Trophoblast cell (in vitro differentiated cells and primary cell): ENCODE measurements at regions not wholly inside any gene's neighbourhood (a gene's known extent, or its start where the extent isn't known, plus 50 kb on each side); places are given as distances from the start of the nearest gene placed in this dataset.

Experiments
- DNase-seq, 2 donors: peaks; one replicate each; pipeline ENCODE4 v3.0.0-alpha.2; 2016
- H2AFZ ChIP-seq: 2 replicates; pipeline ENCODE4 v1.6.1; 2013; ENCODE audit warnings: low read length, moderate library complexity, mild to moderate bottlenecking; ENCODE audit not compliant: insufficient read depth, poor library complexity
- H2AK5ac ChIP-seq: 2 replicates; pipeline ENCODE4 v1.6.1; 2013; ENCODE audit warnings: mild to moderate bottlenecking, low read length
- H2BK120ac ChIP-seq: 2 replicates; pipeline ENCODE4 v1.6.1; 2013; ENCODE audit warnings: low read length, mild to moderate bottlenecking, moderate library complexity; ENCODE audit not compliant: insufficient read depth, poor library complexity
- H2BK12ac ChIP-seq: 2 replicates; pipeline ENCODE4 v1.6.1; 2013; ENCODE audit warnings: mild to moderate bottlenecking, low read length, moderate library complexity
- H2BK5ac ChIP-seq: 2 replicates; pipeline ENCODE4 v1.6.1; 2013; ENCODE audit warnings: low read length, low read depth, moderate library complexity, mild to moderate bottlenecking; ENCODE audit not compliant: poor library complexity
- H3K14ac ChIP-seq: 2 replicates; pipeline ENCODE4 v1.6.1; 2013; ENCODE audit warnings: mild to moderate bottlenecking, low read length
- H3K18ac ChIP-seq: 2 replicates; pipeline ENCODE4 v1.6.1; 2013; ENCODE audit warnings: mild to moderate bottlenecking, low read length
- H3K23ac ChIP-seq: 2 replicates; pipeline ENCODE4 v1.6.1; 2013; ENCODE audit warnings: low read length
- H3K27ac ChIP-seq: 2 replicates; pipeline ENCODE4 v1.5.1; 2013; ENCODE audit warnings: low read depth, mild to moderate bottlenecking, inconsistent platforms, low read length, moderate library complexity
- H3K27me3 ChIP-seq: 2 replicates; pipeline ENCODE4 v1.6.1; 2013; ENCODE audit warnings: inconsistent platforms, mild to moderate bottlenecking, low read length, moderate library complexity; ENCODE audit not compliant: insufficient read depth
- H3K36me3 ChIP-seq, 2 experiments: 1 replicate in 1 of 2; 2 replicates in 1 of 2; pipeline ENCODE4 v1.6.1; 2013; ENCODE audit warnings: low read length in 2 of 2, mild to moderate bottlenecking in 2 of 2, moderate library complexity in 1 of 2; ENCODE audit not compliant: insufficient read depth in 2 of 2, control insufficient read depth in 1 of 2
- H3K4ac ChIP-seq: 2 replicates; pipeline ENCODE4 v1.6.1; 2013; ENCODE audit warnings: low read depth, mild to moderate bottlenecking, low read length, moderate library complexity
- H3K4me1 ChIP-seq, 2 experiments: 1 replicate in 1 of 2; 2 replicates in 1 of 2; pipeline ENCODE4 v1.6.1; 2013; ENCODE audit warnings: low read length in 2 of 2, mild to moderate bottlenecking in 2 of 2, moderate library complexity in 1 of 2; ENCODE audit not compliant: insufficient read depth in 2 of 2, control insufficient read depth in 1 of 2
- H3K4me2 ChIP-seq: 2 replicates; pipeline ENCODE4 v1.6.1; 2013; ENCODE audit warnings: inconsistent platforms, mild to moderate bottlenecking, low read length, moderate library complexity
- H3K4me3 ChIP-seq: 2 replicates; pipeline ENCODE4 v1.5.1; 2013; ENCODE audit warnings: mild to moderate bottlenecking, low read depth, low read length, inconsistent platforms
- H3K79me1 ChIP-seq: one replicate; pipeline ENCODE4 v1.6.1; 2013; ENCODE audit warnings: low read length
- H3K79me2 ChIP-seq: 2 replicates; pipeline ENCODE4 v1.6.1; 2013; ENCODE audit warnings: low read length, mild to moderate bottlenecking; ENCODE audit not compliant: control insufficient read depth, insufficient read depth, poor library complexity
- H3K9ac ChIP-seq: 2 replicates; pipeline ENCODE4 v1.6.1; 2013; ENCODE audit warnings: mild to moderate bottlenecking, low read length
- H3K9me3 ChIP-seq: 2 replicates; pipeline ENCODE4 v1.6.1; 2013; ENCODE audit warnings: low read depth, mild to moderate bottlenecking, control low read depth, inconsistent platforms, low read length; ENCODE audit not compliant: insufficient read depth
- H4K12ac ChIP-seq: 2 replicates; pipeline ENCODE4 v1.6.1; 2013; ENCODE audit warnings: low read depth, mild to moderate bottlenecking, low read length, moderate library complexity
- H4K8ac ChIP-seq: 2 replicates; pipeline ENCODE4 v1.6.1; 2013; ENCODE audit warnings: low read depth, mild to moderate bottlenecking, low read length, moderate library complexity
- H4K91ac ChIP-seq: one replicate; pipeline ENCODE4 v1.6.1; 2013; ENCODE audit warnings: low read depth, mild to moderate bottlenecking, low read length, moderate library complexity
- WGBS: extraction: QIAGEN DNeasy Blood & Tissue Kit; methylation state at CpG from one replicate; pipeline ENCODE4 v1.1.7; 2013; ENCODE audit warnings: missing lambda C conversion rate; ENCODE audit not compliant: insufficient read length, insufficient coverage; ENCODE audit errors: extremely low coverage; 5-methylcytosine and 5-hydroxymethylcytosine counted together

DNA sequence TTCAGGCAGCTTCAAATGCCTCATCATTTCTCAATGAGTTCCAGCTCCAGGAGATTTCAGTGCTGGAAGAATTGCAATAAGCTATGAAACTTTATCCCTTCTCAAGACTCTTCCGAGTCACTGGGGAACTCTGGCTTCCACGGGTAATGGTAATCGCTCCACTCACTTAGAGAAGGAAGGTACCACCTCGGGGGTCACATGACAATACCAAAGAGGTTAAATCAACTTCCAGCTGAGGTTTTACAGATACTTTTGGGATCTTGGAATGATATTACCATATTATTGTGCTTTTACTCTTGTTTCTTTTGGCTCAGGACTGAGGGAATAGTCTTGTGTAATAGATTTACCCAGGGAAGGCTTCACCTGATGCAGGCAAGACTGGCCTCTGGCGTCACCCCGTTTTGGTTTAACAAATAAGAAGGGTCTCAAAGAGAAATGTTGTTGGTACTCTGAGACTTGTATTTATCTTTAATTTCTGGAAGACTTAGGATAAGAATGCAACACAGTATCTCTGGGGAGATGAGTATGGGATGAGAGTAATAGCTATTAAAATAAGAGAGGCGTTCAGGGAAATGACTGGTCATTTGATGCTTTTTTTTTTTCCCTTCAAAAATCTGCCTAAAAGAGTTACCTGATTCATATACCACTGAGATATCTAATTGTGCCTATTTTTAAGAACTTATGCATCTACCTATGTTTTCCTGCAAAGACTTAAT lies 316.9 kb upstream of the ZEB2 start:
- Histone ChIP-seq H4K12ac (no peak overlapping the region), H2AK5ac (no peak overlapping the region), H3K79me2 (no peaks in the 10 kb centered on the region), H3K14ac (no peak overlapping the region), H3K9me3 (no peaks in the 10 kb centered on the region), H3K36me3 (no peaks in the 10 kb centered on the region), H3K27ac (no peak overlapping the region), H2BK12ac (no peak overlapping the region), H3K4me2 (no peak overlapping the region), H2AFZ (no peak overlapping the region), H3K4ac (no peak overlapping the region), H3K79me1 (no peaks in the 10 kb centered on the region), H4K8ac (no peak overlapping the region), H3K23ac (no peak overlapping the region), H4K91ac (no peak overlapping the region), H2BK5ac (no peak overlapping the region), H3K4me3 (no peak overlapping the region), H3K18ac (no peak overlapping the region), H2BK120ac (no peak overlapping the region), H3K9ac (no peak overlapping the region), H3K4me1 (peaks cover 4 to 5% of the 10 kb centered on the region in 2 experiments), H3K27me3 (no peaks in the 10 kb centered on the region)
- no CpG with 5 or more reads among the region's 7 CpGs for WGBS
- DNase-seq, result no peak

DNA sequence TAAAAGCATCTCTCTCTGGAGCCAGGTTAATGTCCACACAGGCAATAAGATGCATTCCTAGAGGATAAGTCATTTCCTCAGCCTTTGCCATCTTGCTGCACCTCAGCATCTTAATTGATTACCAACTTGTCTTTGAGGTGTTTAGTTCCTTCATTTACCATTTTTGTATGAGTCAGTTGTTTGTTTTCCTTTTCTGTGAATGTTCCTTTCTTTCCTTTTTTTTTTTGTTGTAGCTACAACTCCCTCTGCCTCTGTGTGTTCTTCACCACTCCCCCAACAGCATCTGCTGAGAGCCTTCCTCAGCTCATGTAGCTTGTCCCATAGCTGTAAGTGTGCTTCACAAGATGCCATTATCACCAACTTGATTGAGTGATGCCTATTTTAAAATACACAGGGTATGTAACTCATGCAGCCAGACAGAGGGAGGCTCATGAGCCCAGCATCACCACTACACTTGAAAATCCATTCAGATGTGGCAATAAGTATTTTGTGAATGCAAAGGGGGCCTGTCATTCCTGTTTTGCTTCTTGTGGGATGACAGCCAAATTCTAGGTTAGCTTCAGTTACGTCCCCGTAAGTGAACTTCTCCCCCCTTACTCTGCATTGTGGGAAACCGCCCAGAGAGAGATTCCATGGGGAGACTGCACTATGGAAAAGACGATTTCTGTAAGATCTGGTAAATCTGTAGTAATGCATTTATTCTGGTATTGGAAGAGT lies 315.9 kb upstream of the ZEB2 start:
- no peak overlapping the region for H3K9ac ChIP-seq
- H3K18ac ChIP-seq, result no peak overlapping the region
- no peak overlapping the region for H3K23ac ChIP-seq
- no peaks in the 10 kb centered on the region for H3K27me3 ChIP-seq
- H2BK12ac ChIP-seq, result no peak overlapping the region
- H3K4me2 ChIP-seq, result no peak overlapping the region
- H3K27ac ChIP-seq, result no peak overlapping the region
- H4K8ac ChIP-seq, result no peak overlapping the region
- H3K79me1 ChIP-seq, result no peaks in the 10 kb centered on the region
- H4K91ac ChIP-seq, result no peak overlapping the region
- WGBS, result no CpG with 5 or more reads among the region's 4 CpGs
- H3K4me1 ChIP-seq, result peaks cover 4 to 5% of the 10 kb centered on the region in 2 experiments
- H3K4ac ChIP-seq, result no peak overlapping the region
- no peak overlapping the region for H3K4me3 ChIP-seq
- H4K12ac ChIP-seq, result no peak overlapping the region
- no peak overlapping the region for H2BK5ac ChIP-seq
- H2AK5ac ChIP-seq, result no peak overlapping the region
- H2AFZ ChIP-seq, result no peak overlapping the region
- no peak for DNase-seq
- no peaks in the 10 kb centered on the region for H3K36me3 ChIP-seq
- H3K14ac ChIP-seq, result no peak overlapping the region
- no peaks in the 10 kb centered on the region for H3K79me2 ChIP-seq
- no peak overlapping the region for H2BK120ac ChIP-seq
- H3K9me3 ChIP-seq, result no peaks in the 10 kb centered on the region

GRCh38 chr2:144834998-144835633 lies 315.2 kb upstream of the ZEB2 start:
- H3K23ac ChIP-seq, result no peak overlapping the region
- H3K14ac ChIP-seq, result no peak overlapping the region
- H2AK5ac ChIP-seq, result no peak overlapping the region
- H2BK120ac ChIP-seq, result no peak overlapping the region
- H4K91ac ChIP-seq, result no peak overlapping the region
- peaks cover 4 to 5% of the 10 kb centered on the region in 2 experiments for H3K4me1 ChIP-seq
- H3K9me3 ChIP-seq, result no peaks in the 10 kb centered on the region
- H4K12ac ChIP-seq, result no peak overlapping the region
- H3K9ac ChIP-seq, result no peak overlapping the region
- DNase-seq, result no peak
- no peaks in the 10 kb centered on the region for H3K36me3 ChIP-seq
- H3K79me2 ChIP-seq, result no peaks in the 10 kb centered on the region
- no peaks in the 10 kb centered on the region for H3K27me3 ChIP-seq
- H3K4me3 ChIP-seq, result no peak overlapping the region
- WGBS, result no CpG with 5 or more reads among the region's 5 CpGs
- no peak overlapping the region for H4K8ac ChIP-seq
- no peak overlapping the region for H2AFZ ChIP-seq
- no peak overlapping the region for H2BK12ac ChIP-seq
- H3K4me2 ChIP-seq, result no peak overlapping the region
- H2BK5ac ChIP-seq, result no peak overlapping the region
- H3K79me1 ChIP-seq, result no peaks in the 10 kb centered on the region
- H3K18ac ChIP-seq, result no peak overlapping the region
- no peak overlapping the region for H3K4ac ChIP-seq
- no peak overlapping the region for H3K27ac ChIP-seq

- no peak overlapping the region for H4K8ac ChIP-seq
- no peaks in the 10 kb centered on the region for H3K27me3 ChIP-seq
- no peaks in the 10 kb centered on the region for H3K9me3 ChIP-seq
- no peak overlapping the region for H2AK5ac ChIP-seq
- H3K23ac ChIP-seq, result no peak overlapping the region
- peaks cover 4 to 5% of the 10 kb centered on the region in 2 experiments for H3K4me1 ChIP-seq
- no peak overlapping the region for H3K4me2 ChIP-seq
- no peak overlapping the region for H2BK12ac ChIP-seq
- no peak overlapping the region for H2BK5ac ChIP-seq
- H3K14ac ChIP-seq, result no peak overlapping the region
- DNase-seq, result no peak
- no peaks in the 10 kb centered on the region for H3K36me3 ChIP-seq
- no peak overlapping the region for H2BK120ac ChIP-seq
- no peak overlapping the region for H3K4ac ChIP-seq
- no peak overlapping the region for H3K4me3 ChIP-seq
- no peaks in the 10 kb centered on the region for H3K79me2 ChIP-seq
- H3K18ac ChIP-seq, result no peak overlapping the region
- no peak overlapping the region for H4K12ac ChIP-seq
- H2AFZ ChIP-seq, result no peak overlapping the region
- H4K91ac ChIP-seq, result no peak overlapping the region
- H3K79me1 ChIP-seq, result no peaks in the 10 kb centered on the region
- WGBS, result 100% methylated on average over 2 of the region's 4 CpGs
- no peak overlapping the region for H3K27ac ChIP-seq
- no peak overlapping the region for H3K9ac ChIP-seq
Observed at GRCh38 chr2:144834363-144834762, 314.4 kb upstream of the ZEB2 start.
